GM12874 (cell line): ENCODE measurements at regions not wholly inside any gene's neighbourhood (a gene's known extent, or its start where the extent isn't known, plus 50 kb on each side); places are given as distances from the start of the nearest gene placed in this dataset.

Experiments
- TF ChIP-seq, protein P1 (sequence below): IDR thresholded peaks from 2 replicates; pipeline ENCODE4 v1.5.1; 2011; ENCODE audit warnings: low read depth, mild to moderate bottlenecking, control low read depth, low read length, moderate library complexity; ENCODE audit not compliant: insufficient read depth

DNA sequence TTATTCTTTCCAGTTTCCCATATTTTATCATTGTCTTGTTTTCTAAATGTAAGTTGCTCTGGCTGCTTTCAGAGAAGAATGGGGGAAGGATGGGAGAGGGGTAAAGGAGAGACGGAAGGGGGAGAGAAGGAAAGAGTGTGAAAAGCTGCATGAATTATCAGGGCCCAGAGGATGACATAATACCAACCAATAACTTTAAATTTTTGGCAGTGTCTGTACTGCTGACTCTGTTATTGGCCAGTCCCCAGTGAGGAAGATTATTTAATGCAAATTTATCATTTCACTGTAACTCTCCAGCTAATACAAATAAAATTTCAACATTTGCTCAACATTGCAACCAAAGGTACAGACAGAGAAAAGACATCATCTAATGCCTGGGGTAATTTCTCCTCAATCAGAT is 551.7 kb upstream of the CFAP20DC start:
- TF ChIP-seq, protein P1, sequence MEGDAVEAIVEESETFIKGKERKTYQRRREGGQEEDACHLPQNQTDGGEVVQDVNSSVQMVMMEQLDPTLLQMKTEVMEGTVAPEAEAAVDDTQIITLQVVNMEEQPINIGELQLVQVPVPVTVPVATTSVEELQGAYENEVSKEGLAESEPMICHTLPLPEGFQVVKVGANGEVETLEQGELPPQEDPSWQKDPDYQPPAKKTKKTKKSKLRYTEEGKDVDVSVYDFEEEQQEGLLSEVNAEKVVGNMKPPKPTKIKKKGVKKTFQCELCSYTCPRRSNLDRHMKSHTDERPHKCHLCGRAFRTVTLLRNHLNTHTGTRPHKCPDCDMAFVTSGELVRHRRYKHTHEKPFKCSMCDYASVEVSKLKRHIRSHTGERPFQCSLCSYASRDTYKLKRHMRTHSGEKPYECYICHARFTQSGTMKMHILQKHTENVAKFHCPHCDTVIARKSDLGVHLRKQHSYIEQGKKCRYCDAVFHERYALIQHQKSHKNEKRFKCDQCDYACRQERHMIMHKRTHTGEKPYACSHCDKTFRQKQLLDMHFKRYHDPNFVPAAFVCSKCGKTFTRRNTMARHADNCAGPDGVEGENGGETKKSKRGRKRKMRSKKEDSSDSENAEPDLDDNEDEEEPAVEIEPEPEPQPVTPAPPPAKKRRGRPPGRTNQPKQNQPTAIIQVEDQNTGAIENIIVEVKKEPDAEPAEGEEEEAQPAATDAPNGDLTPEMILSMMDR: no peak

DNA sequence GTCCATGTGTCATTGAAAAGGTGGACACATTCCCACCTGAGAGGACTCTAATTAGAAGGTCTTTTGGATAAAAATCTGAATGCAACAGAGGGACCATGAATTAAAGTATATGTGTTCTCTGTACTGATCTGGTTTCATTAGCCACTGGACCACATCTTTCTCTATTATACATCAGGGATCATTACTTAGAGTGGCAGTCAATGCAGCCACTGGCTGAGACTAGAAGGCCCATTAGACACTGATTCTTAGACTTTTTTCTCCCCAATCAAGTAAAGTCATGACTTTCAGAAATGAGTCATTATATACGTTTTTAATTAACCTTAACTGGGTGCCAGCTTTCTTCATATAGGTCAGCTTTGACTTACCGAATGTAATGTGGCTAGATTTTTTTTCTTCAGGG is 550.8 kb upstream of the CFAP20DC start:
- TF ChIP-seq, protein P1: no peak

DNA sequence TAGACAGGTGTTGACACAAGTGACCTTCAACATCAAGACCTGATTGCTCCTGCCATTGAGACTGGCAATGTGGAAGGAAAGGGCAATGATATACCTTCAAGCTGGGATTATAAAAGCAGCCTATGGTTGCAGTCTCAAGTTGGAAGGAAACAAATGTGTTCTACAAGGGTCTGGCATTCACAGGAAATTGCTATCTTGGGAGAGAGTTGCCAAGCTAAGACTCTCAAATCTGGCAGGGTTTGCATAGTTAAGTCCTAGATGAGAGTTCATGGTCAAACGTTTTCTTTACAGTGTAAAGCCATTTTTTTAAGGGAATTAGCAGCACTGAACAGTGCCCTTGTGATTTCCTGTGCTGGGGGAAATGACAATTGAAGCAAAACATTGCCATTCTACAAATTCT is 546.9 kb upstream of the CFAP20DC start:
- TF ChIP-seq, protein P1: no peak

DNA sequence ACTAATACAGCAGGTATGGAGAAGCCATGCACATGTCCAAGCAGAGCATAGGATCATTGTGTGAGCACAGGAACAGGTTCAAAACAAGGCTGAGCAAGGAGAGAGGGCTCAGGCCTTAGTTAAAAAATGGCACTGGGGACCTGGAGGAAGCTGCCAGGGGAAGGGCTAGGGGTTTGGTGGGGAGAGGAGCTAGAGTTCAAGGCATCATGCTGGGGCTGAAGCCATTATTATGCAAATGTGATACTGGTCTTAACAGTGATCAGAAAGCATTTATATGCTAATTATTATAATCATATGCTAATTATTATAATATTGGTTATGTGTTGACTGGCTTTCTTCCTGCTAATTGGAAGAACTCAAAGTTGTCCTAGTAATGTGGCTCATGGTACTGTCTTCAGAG is 546.0 kb upstream of the CFAP20DC start:
- TF ChIP-seq, protein P1: no peak

DNA sequence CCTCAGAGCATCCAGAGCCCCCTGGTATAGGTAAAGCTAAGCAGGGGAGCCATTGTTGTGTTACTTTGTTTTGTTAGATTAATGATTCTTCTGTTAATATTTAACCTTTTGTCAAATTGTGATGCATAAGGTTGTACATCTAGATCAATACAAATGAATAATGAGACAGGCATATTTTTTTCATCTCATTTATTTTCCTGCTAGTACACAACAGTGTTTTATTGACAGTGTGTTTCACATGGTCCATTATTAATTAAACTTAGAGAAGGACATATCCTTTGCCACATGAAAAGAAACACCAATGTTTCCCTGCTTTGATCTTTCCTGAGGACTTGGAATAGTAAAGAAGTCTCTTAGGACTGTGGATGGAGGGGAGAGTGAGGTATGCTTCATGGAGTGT is 543.6 kb upstream of the CFAP20DC start:
- TF ChIP-seq, protein P1: no peak

DNA sequence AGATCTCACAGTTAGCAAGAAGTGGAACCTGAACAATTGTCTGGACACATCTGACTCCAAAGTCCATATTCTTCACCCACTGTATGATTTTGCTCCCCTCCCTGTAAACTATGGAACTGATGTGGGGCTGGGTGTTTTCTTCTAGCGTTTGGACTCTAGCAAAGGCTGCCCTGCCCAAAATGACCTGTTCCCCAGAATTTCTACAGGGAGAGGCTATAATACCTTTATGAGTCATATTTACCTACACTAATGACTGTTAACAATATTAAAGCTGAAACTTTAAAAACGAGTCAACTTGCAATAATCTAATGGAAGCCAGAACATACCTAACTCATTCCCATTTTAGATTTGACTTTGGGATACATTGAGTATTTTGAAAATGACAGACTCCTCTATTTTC is 531.2 kb upstream of the CFAP20DC start:
- TF ChIP-seq, protein P1: no peak

DNA sequence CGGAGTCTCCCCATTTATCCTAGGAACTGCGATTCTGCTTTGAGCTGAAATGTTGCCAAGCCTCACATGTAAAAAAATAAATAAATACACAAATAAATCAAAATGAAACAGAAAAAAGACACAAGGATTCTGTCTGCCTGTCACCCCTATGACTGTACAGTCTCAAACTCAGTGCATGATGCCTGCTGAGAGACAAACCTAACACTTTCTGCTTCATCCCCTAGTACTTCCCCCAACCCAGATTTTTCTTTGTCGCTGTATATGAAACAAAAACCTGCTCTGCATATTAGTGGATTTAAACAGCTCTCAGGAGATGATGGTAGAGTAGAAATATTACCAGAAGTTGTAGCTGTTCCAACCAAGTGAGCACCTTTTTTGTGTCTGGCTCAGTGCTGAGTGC is 530.7 kb upstream of the CFAP20DC start:
- TF ChIP-seq, protein P1: no peak

DNA sequence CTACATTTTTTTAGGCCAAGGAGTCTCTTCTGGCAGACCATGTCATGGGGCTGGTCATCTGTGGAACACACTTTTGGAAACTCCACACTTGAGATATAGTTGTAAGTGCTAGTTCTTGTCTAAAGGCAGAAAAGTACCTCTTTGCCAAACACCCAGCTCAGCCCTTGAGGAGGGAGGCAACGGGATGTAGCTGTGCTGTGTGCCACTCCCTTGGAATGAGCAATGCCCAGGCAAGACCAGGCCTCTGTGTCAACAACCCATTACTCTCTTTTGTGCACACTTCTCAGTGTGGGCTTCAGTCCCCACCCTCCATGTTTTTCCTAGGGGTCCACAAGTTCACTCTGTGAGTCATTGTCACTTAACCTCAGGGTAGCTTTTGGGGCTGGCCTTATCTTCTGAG is 528.3 kb upstream of the CFAP20DC start:
- TF ChIP-seq, protein P1: no peak
